ENCODE measurements at regions not wholly inside any gene's neighbourhood (a gene's known extent, or its start where the extent isn't known, plus 50 kb on each side); places are given as distances from the start of the nearest gene placed in this dataset.

- TF ChIP-seq PATZ1 (CRISPR knock-in tag; IDR thresholded peaks at IDR 0.05; ENCODE audit: borderline replicate concordance) (no peak), SNAI2 (CRISPR knock-in tag; IDR thresholded peaks at IDR 0.05) (no peak), TSHZ2 (CRISPR knock-in tag; IDR thresholded peaks at IDR 0.05) (no peak)
Observed at GRCh38 chr15:39336926-39337325, 244.0 kb upstream of the THBS1 start.
